GM12864 (cell line): ENCODE measurements at regions not wholly inside any gene's neighbourhood (a gene's known extent, or its start where the extent isn't known, plus 50 kb on each side); places are given as distances from the start of the nearest gene placed in this dataset.
"Not testable (repeated sequence)": the region's sequence is repeated elsewhere in the genome, so short reads cannot be mapped to it uniquely, and the experiment has no call there.

Experiments
- DNase-seq: peaks from one replicate; pipeline ENCODE4 v3.0.0-alpha.2; 2011; ENCODE audit warnings: low read depth
- H3K4me3 ChIP-seq: 2 replicates; pipeline ENCODE4 v1.5.1; 2011; ENCODE audit warnings: mild to moderate bottlenecking, low read depth, low read length, control low read depth
- CTCF ChIP-seq: IDR thresholded peaks from 2 replicates; pipeline ENCODE4 v1.5.1; 2011; ENCODE audit warnings: low read depth, mild to moderate bottlenecking, moderate library complexity, low read length, control low read depth, inconsistent platforms; ENCODE audit errors: missing control alignments

- H3K4me3 ChIP-seq = no peak overlapping the region
- no peak for DNase-seq
- no peak for TF ChIP-seq CTCF
These were observed 160.3 kb downstream of the BMP7 start for GRCh38 chr20:57106030-57106682.

- no peak overlapping the region for H3K4me3 ChIP-seq
- DNase-seq = no peak
These were observed 159.7 kb downstream of the BMP7 start for GRCh38 chr20:57106692-57107091.

GRCh38 chr20:57107208-57107607 is 159.2 kb downstream of the BMP7 start:
- no peak for TF ChIP-seq CTCF
- no peak overlapping the region for H3K4me3 ChIP-seq
- no peak for DNase-seq

More at GRCh38 chr20:57106692-57107091, 159.7 kb downstream of the BMP7 start:
- no peak for TF ChIP-seq CTCF

- no peak for DNase-seq
- no peak overlapping the region for H3K4me3 ChIP-seq
- no peak for TF ChIP-seq CTCF
These were observed 158.2 kb downstream of the BMP7 start for GRCh38 chr20:57108218-57108617.

GRCh38 chr20:57108742-57109570 is 157.5 kb downstream of the BMP7 start:
- no peak for TF ChIP-seq CTCF
- no peak for DNase-seq
- H3K4me3 ChIP-seq = no peak overlapping the region

DNA sequence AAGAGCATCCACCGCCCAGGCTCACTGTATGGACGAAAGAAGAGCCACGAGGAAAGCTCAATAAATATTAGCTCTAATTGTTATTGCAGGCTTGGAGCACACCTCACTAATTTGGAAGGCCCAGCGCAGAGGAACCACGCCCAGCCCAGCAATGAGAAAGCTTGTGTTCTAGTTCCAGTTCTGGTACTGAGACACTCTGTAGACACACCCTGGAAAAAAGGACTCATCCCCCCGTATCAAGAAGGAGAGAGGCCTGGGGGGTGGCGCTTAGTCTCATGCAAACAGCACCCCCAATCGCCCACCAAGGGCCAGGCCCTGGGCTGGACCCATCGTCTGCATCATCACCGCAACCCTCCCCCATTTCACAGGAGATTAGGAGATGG is 156.9 kb downstream of the BMP7 start:
- no peak overlapping the region for H3K4me3 ChIP-seq
- no peak for DNase-seq
- no peak for TF ChIP-seq CTCF

DNA sequence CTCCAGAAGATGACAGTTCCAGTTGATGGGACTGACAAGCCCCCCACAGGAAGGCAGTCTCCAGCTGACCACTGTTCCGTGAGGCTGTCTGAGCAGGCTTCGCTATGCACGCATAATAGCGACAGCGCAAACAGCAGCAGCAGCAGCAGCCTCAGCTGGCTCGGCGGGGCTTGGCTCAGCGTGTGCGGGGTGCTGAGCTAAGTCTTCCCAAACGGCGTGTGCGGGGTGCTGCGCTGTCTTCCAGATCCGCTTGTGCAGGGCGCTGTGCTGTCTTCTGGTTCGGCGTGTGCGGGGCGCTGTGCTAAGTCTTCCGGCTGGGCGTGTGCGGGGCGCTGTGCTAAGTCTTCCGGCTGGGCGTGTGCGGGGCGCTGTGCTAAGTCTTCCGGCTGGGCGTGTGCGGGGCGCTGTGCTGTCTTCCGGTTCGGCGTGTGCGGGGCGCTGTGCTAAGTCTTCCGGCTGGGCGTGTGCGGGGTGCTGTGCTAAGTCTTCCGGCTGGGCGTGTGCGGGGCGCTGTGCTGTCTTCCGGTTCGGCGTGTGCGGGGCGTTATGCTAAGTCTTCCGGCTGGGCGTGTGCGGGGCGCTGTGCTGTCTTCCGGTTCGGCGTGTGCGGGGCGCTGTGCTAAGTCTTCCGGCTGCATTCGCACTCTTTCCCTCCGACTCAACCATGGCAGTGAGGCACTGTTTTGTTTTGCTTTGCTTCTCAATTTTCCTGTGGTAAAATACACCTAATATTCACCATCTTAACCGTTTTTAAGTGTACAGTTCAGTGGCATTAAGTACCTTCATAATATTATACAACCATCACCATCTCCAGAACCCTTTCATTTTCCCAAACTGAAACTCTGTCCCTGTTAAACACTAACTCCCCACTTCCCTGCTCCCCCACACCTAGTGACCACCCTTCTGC is 156.1 kb downstream of the BMP7 start:
- H3K4me3 ChIP-seq, DNase-seq: not testable (repeated sequence)
